Endothelial cell of umbilical vein (primary cell): ENCODE measurements at regions not wholly inside any gene's neighbourhood (a gene's known extent, or its start where the extent isn't known, plus 50 kb on each side); places are given as distances from the start of the nearest gene placed in this dataset.
"Not testable (repeated sequence)": the region's sequence is repeated elsewhere in the genome, so short reads cannot be mapped to it uniquely, and the experiment has no call there.

Experiments used
- BruUV-seq: library from RNA; stranded (reverse); fragments of 400-500 nt; replicated peaks from 2 replicates; lab custom pipeline; 2021; lab: Mats Ljungman, UMichigan
- CTCF ChIA-PET: fragments of 300-600, 350-600 bp; sonication (Branson Sonifier 250); formaldehyde crosslinking; loops from one replicate; lab custom pipeline; 2021; ENCODE audit warnings: antibody characterized with exemption, inconsistent platforms; lab: Charles Lee
- POLR2A ChIA-PET: fragments of 300-600, 350-600 bp; sonication (Branson Sonifier 250); formaldehyde crosslinking; loops from one replicate; lab custom pipeline; 2021; ENCODE audit warnings: antibody characterized with exemption, inconsistent platforms; lab: Charles Lee
- DNase-seq: peaks from one replicate; pipeline ENCODE4 v3.0.0-alpha.2; 2011; ENCODE audit warnings: low read depth, low spot score
- FAIRE-seq: peaks from 2 replicates; lab custom pipeline; 2011; peaks lifted over from hg19 to GRCh38; lab: Jason Lieb, UNC
- H2AFZ ChIP-seq: 2 replicates; pipeline ENCODE4 v1.6.0; 2012; ENCODE audit warnings: low read depth, low read length, control low read depth, inconsistent platforms
- H3K27ac ChIP-seq: 2 replicates; pipeline ENCODE4 v1.5.1; 2011; ENCODE audit warnings: low read depth, mild to moderate bottlenecking, control low read depth, low read length, moderate library complexity; ENCODE audit not compliant: insufficient read depth
- H3K27me3 ChIP-seq, 2 experiments: 2 replicates each; pipeline versions ENCODE4 v1.6.0 to v1.6.1; 2011; ENCODE audit warnings: low read length in 2 of 2, mixed read lengths in 1 of 2; ENCODE audit not compliant: control insufficient read depth in 2 of 2, insufficient read depth in 2 of 2
- H3K36me3 ChIP-seq, 2 experiments: 2 replicates in 1 of 2; 3 replicates in 1 of 2; pipeline ENCODE4 v1.5.1; 2011; ENCODE audit warnings: low read length in 2 of 2, mild to moderate bottlenecking in 1 of 2, moderate library complexity in 1 of 2; ENCODE audit not compliant: control insufficient read depth in 2 of 2, insufficient read depth in 2 of 2; ENCODE audit errors: extremely low read depth in 1 of 2
- H3K4me1 ChIP-seq: 3 replicates; pipeline ENCODE4 v1.5.1; 2011; ENCODE audit warnings: mild to moderate bottlenecking, low read length; ENCODE audit not compliant: control insufficient read depth, insufficient read depth; ENCODE audit errors: extremely low read depth
- H3K4me2 ChIP-seq: 2 replicates; pipeline ENCODE4 v1.6.1; 2011; ENCODE audit warnings: low read length, control low read depth, mixed read lengths; ENCODE audit not compliant: insufficient read depth
- H3K4me3 ChIP-seq, 3 experiments: fragments of 200-600 bp in 1 of 3; sonication (generic), shearing (Covaris generic) in 1 of 3; replicated peaks in 1 of 3; 2 replicates each; pipeline ENCODE4 v1.5.1; 2011 to 2016; ENCODE audit warnings: control low read depth in 3 of 3, low read length in 3 of 3, mild to moderate bottlenecking in 2 of 3, inconsistent platforms in 1 of 3, low read depth in 1 of 3, moderate library complexity in 1 of 3; ENCODE audit not compliant: insufficient read depth in 1 of 3
- H3K79me2 ChIP-seq: 2 replicates; pipeline ENCODE4 v1.6.0; 2012; ENCODE audit warnings: low read length, inconsistent platforms; ENCODE audit not compliant: control insufficient read depth, insufficient read depth
- H3K9ac ChIP-seq: replicated peaks from 2 replicates; pipeline ENCODE3; 2011; ENCODE audit warnings: low read length, control low read depth; ENCODE audit not compliant: insufficient read depth; ENCODE audit errors: extremely low read depth
- H3K9me1 ChIP-seq: replicated peaks from 3 replicates; pipeline ENCODE4 v1.6.0; 2011; ENCODE audit warnings: mild to moderate bottlenecking, low read length; ENCODE audit not compliant: control insufficient read depth, insufficient read depth; ENCODE audit errors: extremely low read depth
- H3K9me3 ChIP-seq: replicated peaks from 2 replicates; pipeline ENCODE4 v1.5.1; 2012; ENCODE audit warnings: low read length, inconsistent platforms; ENCODE audit not compliant: control insufficient read depth, insufficient read depth
- H4K20me1 ChIP-seq: replicated peaks from 2 replicates; pipeline ENCODE3; 2011; ENCODE audit warnings: mild to moderate bottlenecking, low read length; ENCODE audit not compliant: control insufficient read depth, insufficient read depth; ENCODE audit errors: extremely low read depth
- CTCF ChIP-seq, 2 donors: IDR thresholded peaks; 1 replicate in 1 of 2; 2 replicates in 1 of 2; pipeline ENCODE4 v1.5.1; 2011; ENCODE audit warnings: low read length in 2 of 2, mild to moderate bottlenecking in 2 of 2, moderate library complexity in 2 of 2, control low read depth in 1 of 2, inconsistent platforms in 1 of 2, low read depth in 1 of 2; ENCODE audit not compliant: insufficient read depth in 1 of 2; ENCODE audit errors: extremely low read depth in 1 of 2
- EZH2 ChIP-seq: IDR thresholded peaks from 2 replicates; pipeline ENCODE4 v1.6.1; 2012; ENCODE audit warnings: borderline replicate concordance, low read depth, mild to moderate bottlenecking, moderate library complexity, low read length, inconsistent platforms; ENCODE audit not compliant: severe bottlenecking
- JUN ChIP-seq: IDR thresholded peaks from 2 replicates; pipeline ENCODE4 v1.6.1; 2011; ENCODE audit warnings: borderline replicate concordance, low read depth; ENCODE audit not compliant: insufficient read length, insufficient read depth
- MAX ChIP-seq: IDR thresholded peaks from 2 replicates; pipeline ENCODE4 v1.6.1; 2011; ENCODE audit not compliant: insufficient read depth, insufficient read length
- MYC ChIP-seq: IDR thresholded peaks from one replicate; pipeline ENCODE4 v1.6.1; 2011; ENCODE audit warnings: mild to moderate bottlenecking, low read depth, low read length
- POLR2A ChIP-seq: IDR thresholded peaks from 2 replicates; pipeline ENCODE4 v1.6.1; 2012; ENCODE audit warnings: low read depth, mild to moderate bottlenecking, control low read depth, low read length
- POLR2AphosphoS5 ChIP-seq: IDR thresholded peaks from 2 replicates; pipeline ENCODE4 v1.6.1; 2012; ENCODE audit warnings: low read depth, mild to moderate bottlenecking, control low read depth, low read length, moderate library complexity; ENCODE audit not compliant: insufficient read depth
- dilution Hi-C: fragments of 300-500 bp; cut with MboI; formaldehyde crosslinking; loops from one replicate; pipeline ENCODE4 v1.15.0; 2019; ENCODE audit warnings: low sequenced_read_pairs; ENCODE audit not compliant: extremely low pct_ligation_motif_present
- intact Hi-C: fragments of 100-400 bp; cut with micrococcal nuclease; formaldehyde crosslinking; loops from one replicate; pipeline ENCODE4 v1.10.0; 2022

- no peak overlapping the region for H2AFZ ChIP-seq
- H3K9me3 ChIP-seq, result no peaks in the 10 kb centered on the region
- H3K36me3 ChIP-seq, result no peaks in the 10 kb centered on the region
- dilution Hi-C loops (no loop called here), intact Hi-C loops (no loop called here)
- ChIA-PET CTCF (interaction anchor here (0.6 to 1.4 kb wide), 7 partner anchors 13 to 522 kb away, joined by 3 to 5 read pairs (median 3); no protein-coding TSS in a partner anchor), POLR2A (no interaction called here)
- FAIRE-seq, result no peak
- no peak for DNase-seq
- peaks cover 0 to 6% of the 10 kb centered on the region in 2 experiments for H3K27me3 ChIP-seq
- H3K4me1 ChIP-seq, result no peaks in the 10 kb centered on the region
- no peaks in the 10 kb centered on the region for H4K20me1 ChIP-seq
- H3K4me2 ChIP-seq, result no peak overlapping the region
- no peaks in the 10 kb centered on the region for H3K9me1 ChIP-seq
- no peaks in the 10 kb centered on the region for H3K79me2 ChIP-seq
- BruUV-seq, result no TSS peak
- H3K27ac ChIP-seq, result no peak overlapping the region
- H3K4me3 ChIP-seq, result no peak overlapping the region
- TF ChIP-seq JUN (no peak), POLR2A (no peak), POLR2AphosphoS5 (no peak), MYC (no peak), CTCF (IDR thresholded peaks at IDR 0.05; ENCODE audit: extremely low read depth in 1 of 2, insufficient read depth in 1 of 2, low read depth in 1 of 2, low read length in 2 of 2) (no peak), EZH2 (no peak), MAX (no peak)
- no peak overlapping the region for H3K9ac ChIP-seq
Measured at GRCh38 chr11:121983901-121984300, 132.1 kb downstream of the BLID start.

- BruUV-seq, H3K9me1 ChIP-seq, FAIRE-seq, DNase-seq, dilution Hi-C loops, H3K4me3 ChIP-seq, POLR2A ChIA-PET, H2AFZ ChIP-seq, intact Hi-C loops, H3K27me3 ChIP-seq, H3K27ac ChIP-seq, H3K4me2 ChIP-seq, H3K9ac ChIP-seq, H3K4me1 ChIP-seq, H3K79me2 ChIP-seq, H4K20me1 ChIP-seq, H3K36me3 ChIP-seq, H3K9me3 ChIP-seq: not testable (repeated sequence)
- CTCF ChIA-PET, result interaction anchor here (0.6 kb wide), 1 partner anchor 1730 kb away, joined by 3 read pairs; no protein-coding TSS in a partner anchor
Measured at GRCh38 chr11:121977914-121978313, 138.1 kb downstream of the BLID start.
